Loucy (cell line): ENCODE measurements at regions not wholly inside any gene's neighbourhood (a gene's known extent, or its start where the extent isn't known, plus 50 kb on each side); places are given as distances from the start of the nearest gene placed in this dataset.

ENCODE experiments used
- H2AFZ ChIP-seq: fragments of 200-600 bp; sonication (generic); 2 replicates; pipeline ENCODE4 v1.6.0; 2016; ENCODE audit warnings: antibody characterized with exemption, mild to moderate bottlenecking, low read length, moderate library complexity
- H3F3A ChIP-seq: fragments of 200-600 bp; 2 replicates; pipeline ENCODE4 v1.6.0; 2016; ENCODE audit warnings: antibody characterized with exemption, low read depth, mild to moderate bottlenecking
- H3K27me3 ChIP-seq: fragments of 200-600 bp; sonication (generic); 2 replicates; pipeline ENCODE4 v1.6.1; 2014; ENCODE audit warnings: low read length, mild to moderate bottlenecking; ENCODE audit not compliant: insufficient read depth, poor library complexity, severe bottlenecking
- H3K36me3 ChIP-seq: fragments of 200-600 bp; sonication (generic); 2 replicates; pipeline ENCODE4 v1.6.1; 2016; ENCODE audit warnings: low read length; ENCODE audit not compliant: insufficient read depth
- H3K4me1 ChIP-seq: fragments of 200-600 bp; sonication (generic); 2 replicates; pipeline ENCODE4 v1.5.1; 2014; ENCODE audit warnings: low read length, mild to moderate bottlenecking; ENCODE audit not compliant: insufficient read depth, poor library complexity, severe bottlenecking
- H3K4me2 ChIP-seq: fragments of 200-600 bp; sonication (generic); 2 replicates; pipeline ENCODE4 v1.6.0; 2014; ENCODE audit warnings: antibody characterized with exemption, low read length, low read depth, mild to moderate bottlenecking; ENCODE audit not compliant: poor library complexity, severe bottlenecking
- H3K4me3 ChIP-seq: fragments of 200-600 bp; sonication (generic); 2 replicates; pipeline ENCODE4 v1.5.1; 2014; ENCODE audit warnings: low read length, mild to moderate bottlenecking, mixed read lengths; ENCODE audit not compliant: poor library complexity, severe bottlenecking
- H3K79me2 ChIP-seq: fragments of 200-600 bp; sonication (generic); 2 replicates; pipeline ENCODE4 v1.6.1; 2014; ENCODE audit warnings: low read length; ENCODE audit not compliant: insufficient read depth
- H3K9ac ChIP-seq: fragments of 200-600 bp; sonication (generic); 2 replicates; pipeline ENCODE4 v1.6.0; 2014; ENCODE audit warnings: mild to moderate bottlenecking, low read depth, low read length, moderate library complexity; ENCODE audit not compliant: poor library complexity, severe bottlenecking
- H3K9me2 ChIP-seq: fragments of 200-600 bp; sonication (generic); replicated peaks from 2 replicates; pipeline ENCODE4 v1.6.1; 2016; ENCODE audit warnings: low read depth, low read length, mixed read lengths
- H3K9me3 ChIP-seq: fragments of 200-600 bp; sonication (generic); 2 replicates; pipeline ENCODE4 v1.6.1; 2014; ENCODE audit warnings: mild to moderate bottlenecking, antibody characterized with exemption, low read length, low read depth; ENCODE audit not compliant: insufficient read depth
- H4K20me1 ChIP-seq: fragments of 200-600 bp; sonication (generic); 2 replicates; pipeline ENCODE4 v1.6.0; 2014; ENCODE audit warnings: antibody characterized with exemption, low read length, mild to moderate bottlenecking; ENCODE audit not compliant: insufficient read depth, poor library complexity, severe bottlenecking
- EZH2phosphoT487 ChIP-seq: fragments of 200-600 bp; IDR thresholded peaks from 2 replicates; pipeline ENCODE4 v1.6.1; 2018; ENCODE audit warnings: antibody characterized with exemption, mild to moderate bottlenecking, moderate library complexity, borderline replicate concordance
- TF ChIP-seq, protein P1 (sequence below): fragments of 200-600 bp; sonication (generic); conservative IDR thresholded peaks from 2 replicates; pipeline ENCODE4 v1.5.1; 2014; ENCODE audit warnings: mild to moderate bottlenecking, antibody characterized with exemption, low read length

DNA sequence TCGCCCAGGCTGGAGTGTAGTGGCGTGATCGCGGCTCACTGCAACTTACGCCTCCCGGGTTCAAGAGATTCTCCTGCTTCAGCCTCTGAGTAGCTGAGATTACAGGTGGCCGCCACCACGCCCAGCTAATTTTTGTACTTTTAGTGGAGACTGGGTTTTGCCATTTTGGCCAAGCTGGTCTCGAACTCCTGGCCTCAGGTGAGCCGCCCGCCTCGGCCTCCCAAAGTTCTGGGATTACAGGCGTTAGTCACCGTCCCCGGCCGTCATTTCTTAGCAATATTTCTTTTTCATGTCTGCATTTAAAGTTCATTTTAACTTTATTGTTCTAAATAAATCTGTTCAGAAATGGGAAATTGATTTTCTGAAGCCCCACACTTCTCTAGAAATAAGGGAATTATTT is 597.3 kb upstream of the DDX18 start:
- H2AFZ ChIP-seq: no peak overlapping the region
- TF ChIP-seq, protein P1, sequence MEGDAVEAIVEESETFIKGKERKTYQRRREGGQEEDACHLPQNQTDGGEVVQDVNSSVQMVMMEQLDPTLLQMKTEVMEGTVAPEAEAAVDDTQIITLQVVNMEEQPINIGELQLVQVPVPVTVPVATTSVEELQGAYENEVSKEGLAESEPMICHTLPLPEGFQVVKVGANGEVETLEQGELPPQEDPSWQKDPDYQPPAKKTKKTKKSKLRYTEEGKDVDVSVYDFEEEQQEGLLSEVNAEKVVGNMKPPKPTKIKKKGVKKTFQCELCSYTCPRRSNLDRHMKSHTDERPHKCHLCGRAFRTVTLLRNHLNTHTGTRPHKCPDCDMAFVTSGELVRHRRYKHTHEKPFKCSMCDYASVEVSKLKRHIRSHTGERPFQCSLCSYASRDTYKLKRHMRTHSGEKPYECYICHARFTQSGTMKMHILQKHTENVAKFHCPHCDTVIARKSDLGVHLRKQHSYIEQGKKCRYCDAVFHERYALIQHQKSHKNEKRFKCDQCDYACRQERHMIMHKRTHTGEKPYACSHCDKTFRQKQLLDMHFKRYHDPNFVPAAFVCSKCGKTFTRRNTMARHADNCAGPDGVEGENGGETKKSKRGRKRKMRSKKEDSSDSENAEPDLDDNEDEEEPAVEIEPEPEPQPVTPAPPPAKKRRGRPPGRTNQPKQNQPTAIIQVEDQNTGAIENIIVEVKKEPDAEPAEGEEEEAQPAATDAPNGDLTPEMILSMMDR: no peak
- no peak for TF ChIP-seq EZH2phosphoT487
- no peak overlapping the region for H3K9ac ChIP-seq
- no peaks in the 10 kb centered on the region for H3K9me2 ChIP-seq
- no peaks in the 10 kb centered on the region for H3F3A ChIP-seq
- no peak overlapping the region for H3K4me2 ChIP-seq
- no peaks in the 10 kb centered on the region for H4K20me1 ChIP-seq
- H3K36me3 ChIP-seq: no peaks in the 10 kb centered on the region
- H3K4me3 ChIP-seq: no peak overlapping the region
- no peaks in the 10 kb centered on the region for H3K9me3 ChIP-seq
- H3K27me3 ChIP-seq: no peaks in the 10 kb centered on the region
- no peaks in the 10 kb centered on the region for H3K79me2 ChIP-seq
- no peaks in the 10 kb centered on the region for H3K4me1 ChIP-seq

DNA sequence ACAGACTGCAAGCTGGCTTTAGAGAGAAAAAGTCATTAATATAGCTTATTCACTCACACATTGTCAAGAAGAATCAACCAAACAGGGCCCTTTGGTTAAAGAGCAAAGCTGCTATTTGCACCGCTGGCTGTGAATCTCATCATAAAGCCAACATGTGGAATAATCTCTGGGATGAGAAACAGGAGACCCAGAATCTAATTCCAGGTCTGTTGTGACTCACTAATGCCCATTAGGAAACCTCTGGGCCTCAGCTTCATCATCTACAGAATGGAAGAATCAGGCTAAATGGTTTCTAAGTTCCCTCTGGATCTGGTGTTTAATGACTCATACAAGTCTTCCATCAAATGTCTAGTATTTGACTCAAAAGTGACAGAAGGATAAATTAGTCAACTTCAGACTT is 591.7 kb upstream of the DDX18 start:
- no peak overlapping the region for H3K9ac ChIP-seq
- H3K4me2 ChIP-seq: no peak overlapping the region
- no peaks in the 10 kb centered on the region for H3K36me3 ChIP-seq
- TF ChIP-seq, protein P1: no peak
- TF ChIP-seq EZH2phosphoT487: no peak
- H4K20me1 ChIP-seq: no peaks in the 10 kb centered on the region
- no peak overlapping the region for H3K4me3 ChIP-seq
- no peaks in the 10 kb centered on the region for H3K79me2 ChIP-seq
- H3K9me2 ChIP-seq: no peaks in the 10 kb centered on the region
- H3K27me3 ChIP-seq: no peaks in the 10 kb centered on the region
- no peaks in the 10 kb centered on the region for H3K4me1 ChIP-seq
- no peaks in the 10 kb centered on the region for H3K9me3 ChIP-seq
- no peaks in the 10 kb centered on the region for H3F3A ChIP-seq
- H2AFZ ChIP-seq: no peak overlapping the region

DNA sequence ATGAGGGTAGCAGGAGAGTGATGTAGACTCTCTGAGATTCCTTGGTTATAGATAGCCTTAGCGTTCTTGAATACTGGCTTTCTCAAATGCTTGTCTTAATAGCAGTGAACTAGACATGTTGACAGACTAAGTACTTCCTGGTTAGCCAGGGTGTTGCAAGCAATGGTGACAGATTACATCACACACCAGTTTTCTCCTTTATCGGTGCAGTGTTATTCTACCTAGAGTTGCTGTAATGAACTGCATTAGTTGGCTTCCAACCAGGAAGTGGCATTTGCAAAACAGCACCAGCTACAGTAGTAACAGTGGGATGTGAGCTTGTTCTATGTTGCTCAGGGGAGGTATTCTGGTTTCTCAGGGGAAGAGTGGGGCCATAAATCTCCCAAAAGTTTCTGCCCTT is 582.2 kb upstream of the DDX18 start:
- H3K9ac ChIP-seq: no peak overlapping the region
- H3K4me3 ChIP-seq: no peak overlapping the region
- no peaks in the 10 kb centered on the region for H3K79me2 ChIP-seq
- H3K36me3 ChIP-seq: no peaks in the 10 kb centered on the region
- TF ChIP-seq, protein P1: no peak
- no peaks in the 10 kb centered on the region for H3K4me1 ChIP-seq
- no peaks in the 10 kb centered on the region for H3K9me2 ChIP-seq
- H3K27me3 ChIP-seq: no peaks in the 10 kb centered on the region
- no peak overlapping the region for H2AFZ ChIP-seq
- H3K4me2 ChIP-seq: no peak overlapping the region
- H4K20me1 ChIP-seq: no peaks in the 10 kb centered on the region
- H3F3A ChIP-seq: no peaks in the 10 kb centered on the region
- no peaks in the 10 kb centered on the region; the same call in 1 of the 2 replicates for H3K9me3 ChIP-seq
